HCT116 (cell line): ENCODE measurements at regions not wholly inside any gene's neighbourhood (a gene's known extent, or its start where the extent isn't known, plus 50 kb on each side); places are given as distances from the start of the nearest gene placed in this dataset.
"Not testable (repeated sequence)": the region's sequence is repeated elsewhere in the genome, so short reads cannot be mapped to it uniquely, and the experiment has no call there.

Experiments used
- ATAC-seq: fragments of 200-7000 bp; cut with Tn5 transposase; 2 replicates; pipeline ENCODE4 v1.9.1; 2020; ENCODE audit warnings: mild to moderate bottlenecking, moderate library complexity
- BruUV-seq: library from RNA; stranded (reverse); fragments of 400-500 nt; replicated peaks from 2 replicates; lab custom pipeline; 2021; lab: Mats Ljungman, UMichigan
- CTCF ChIA-PET: fragments of 300-600 bp; sonication (Branson Sonifier 250); formaldehyde crosslinking; loops from one replicate; lab custom pipeline; 2021; ENCODE audit warnings: antibody characterized with exemption; lab: Charles Lee
- POLR2A ChIA-PET: fragments of 300-600, 350-600 bp; sonication (Branson Sonifier 250); formaldehyde crosslinking; loops from one replicate; lab custom pipeline; 2021; ENCODE audit warnings: antibody characterized with exemption; lab: Charles Lee
- RAD21 ChIA-PET, 2 experiments: fragments of 300-600 bp; sonication (Branson Sonifier 250); formaldehyde crosslinking; loops; one replicate each; lab custom pipeline; 2023; ENCODE audit warnings: low total read pairs in 2 of 2; ENCODE audit not compliant: uncharacterized antibody in 2 of 2, unreplicated experiment in 2 of 2, low non-redundant PET in 1 of 2; lab: Charles Lee
- DNase-seq: peaks from one replicate; pipeline ENCODE4 v3.0.0-alpha.2; 2010; ENCODE audit warnings: low read depth, low spot score
- H2AFZ ChIP-seq: fragments of 200-600 bp; shearing (Covaris generic), sonication (generic); 2 replicates; pipeline ENCODE4 v1.6.1; 2017; ENCODE audit warnings: low read depth, mixed run types, mixed read lengths, antibody characterized with exemption, low read length; ENCODE audit not compliant: poor library complexity, severe bottlenecking
- H3K27ac ChIP-seq: 2 replicates; pipeline ENCODE4 v1.5.1; 2012; ENCODE audit warnings: low read depth, low read length
- H3K27me3 ChIP-seq: fragments of 200-600 bp; sonication (generic); 2 replicates; pipeline ENCODE4 v1.6.1; 2016; ENCODE audit warnings: mixed run types, low read length, mixed read lengths; ENCODE audit not compliant: insufficient read depth
- H3K36me3 ChIP-seq, 2 experiments: fragments of 200-500 bp in 1 of 2; fragments of 200-600 bp in 1 of 2; sonication (Bioruptor generic) in 1 of 2; sonication (generic) in 1 of 2; 2 replicates each; pipeline versions ENCODE4 v1.5.1 to v1.6.1; 2014 to 2016; ENCODE audit warnings: low read length in 2 of 2, inconsistent platforms in 1 of 2, mixed read lengths in 1 of 2, mixed run types in 1 of 2; ENCODE audit not compliant: insufficient read depth in 2 of 2, control insufficient read depth in 1 of 2
- H3K4me1 ChIP-seq, 2 experiments: fragments of 200-600 bp in 1 of 2; sonication (generic) in 1 of 2; 2 replicates each; pipeline versions ENCODE4 v1.5.1 to v1.6.1; 2012 to 2017; ENCODE audit warnings: low read length in 2 of 2, inconsistent platforms in 1 of 2, mild to moderate bottlenecking in 1 of 2, mixed read lengths in 1 of 2, mixed run types in 1 of 2, moderate library complexity in 1 of 2; ENCODE audit not compliant: insufficient read depth in 2 of 2, control insufficient read depth in 1 of 2
- H3K4me2 ChIP-seq: fragments of 200-600 bp; sonication (generic); 2 replicates; pipeline ENCODE4 v1.6.1; 2017; ENCODE audit warnings: mixed run types, low read length, mixed read lengths
- H3K4me3 ChIP-seq, 2 experiments: fragments of 200-600 bp in 1 of 2; sonication (generic) in 1 of 2; replicated peaks in 1 of 2; 2 replicates each; pipeline ENCODE4 v1.5.1; 2011 to 2016; ENCODE audit warnings: low read length in 2 of 2, control low read depth in 1 of 2, low read depth in 1 of 2, mild to moderate bottlenecking in 1 of 2, mixed read lengths in 1 of 2, mixed run types in 1 of 2
- H3K79me2 ChIP-seq: fragments of 200-600 bp; sonication (generic); 2 replicates; pipeline ENCODE4 v1.6.1; 2017; ENCODE audit warnings: mild to moderate bottlenecking, mixed run types, low read length, moderate library complexity, mixed read lengths; ENCODE audit not compliant: insufficient read depth
- H3K9ac ChIP-seq: fragments of 200-600 bp; sonication (generic); 2 replicates; pipeline ENCODE4 v1.6.1; 2016; ENCODE audit warnings: low read length, mixed read lengths
- H3K9me2 ChIP-seq: fragments of 200-600 bp; sonication (generic), shearing (Covaris generic); 2 replicates; pipeline ENCODE4 v1.6.1; 2017; ENCODE audit warnings: mixed run types, mild to moderate bottlenecking, moderate library complexity; ENCODE audit not compliant: insufficient read depth
- H3K9me3 ChIP-seq, 2 experiments: fragments of 200-500 bp in 1 of 2; fragments of 200-600 bp in 1 of 2; sonication (Bioruptor generic) in 1 of 2; sonication (generic) in 1 of 2; 2 replicates each; pipeline ENCODE4 v1.6.1; 2014 to 2017; ENCODE audit warnings: low read length in 2 of 2, mixed read lengths in 2 of 2, inconsistent platforms in 1 of 2, low read depth in 1 of 2, mild to moderate bottlenecking in 1 of 2, mixed run types in 1 of 2, moderate library complexity in 1 of 2; ENCODE audit not compliant: control insufficient read depth in 1 of 2, insufficient read depth in 1 of 2
- H4K20me1 ChIP-seq: fragments of 200-600 bp; sonication (generic), shearing (Covaris generic); 2 replicates; pipeline ENCODE4 v1.6.1; 2017; ENCODE audit warnings: mixed run types, mild to moderate bottlenecking, moderate library complexity; ENCODE audit not compliant: insufficient read depth
- ELF1 ChIP-seq: IDR thresholded peaks from 2 replicates; pipeline ENCODE4 v1.6.1; 2012; ENCODE audit warnings: low read depth, borderline replicate concordance
- EZH2phosphoT487 ChIP-seq: fragments of 200-600 bp; IDR thresholded peaks from 2 replicates; pipeline ENCODE4 v1.6.1; 2018; ENCODE audit warnings: antibody characterized with exemption, borderline replicate concordance
- REST ChIP-seq: IDR thresholded peaks from 2 replicates; pipeline ENCODE4 v1.6.1; 2012; ENCODE audit warnings: low read depth
- SP1 ChIP-seq: IDR thresholded peaks from 2 replicates; pipeline ENCODE4 v1.6.1; 2012; ENCODE audit warnings: low read depth
- ZFX ChIP-seq: fragments of 450-650 bp; IDR thresholded peaks from 2 replicates; pipeline ENCODE4 v1.6.1; 2017
- intact Hi-C: fragments of 100-400 bp; cut with micrococcal nuclease; formaldehyde crosslinking; loops from 2 replicates; pipeline ENCODE4 v1.10.0; 2022

- H3K4me3 ChIP-seq, H3K9me3 ChIP-seq, H3K36me3 ChIP-seq, H3K9me2 ChIP-seq, H3K4me2 ChIP-seq, RAD21 ChIA-PET, H3K27ac ChIP-seq, DNase-seq, H3K27me3 ChIP-seq, H3K79me2 ChIP-seq, ATAC-seq, POLR2A ChIA-PET, H2AFZ ChIP-seq, H4K20me1 ChIP-seq, BruUV-seq, H3K4me1 ChIP-seq, CTCF ChIA-PET, H3K9ac ChIP-seq, intact Hi-C loops: not testable (repeated sequence)
These were observed 71.3 kb upstream of the SLC22A23 start for GRCh38 chr6:3528081-3528671.

GRCh38 chr6:3527651-3527977 is 70.8 kb upstream of the SLC22A23 start:
- DNase-seq (no peak), ATAC-seq (no peak)
- intact Hi-C loops: no loop called here
- H3K27me3 ChIP-seq: no peaks in the 10 kb centered on the region; the same call in 1 of the 2 replicates
- no peaks in the 10 kb centered on the region for H3K4me1 ChIP-seq
- no peaks in the 10 kb centered on the region for H3K79me2 ChIP-seq
- H3K9me3 ChIP-seq: no peaks in the 10 kb centered on the region
- H3K9me2 ChIP-seq: no peaks in the 10 kb centered on the region
- H3K27ac ChIP-seq: no peak overlapping the region
- no peak overlapping the region for H2AFZ ChIP-seq
- no peak overlapping the region for H3K4me2 ChIP-seq
- BruUV-seq: no TSS peak
- POLR2A ChIA-PET: no interaction called here
- CTCF ChIA-PET: no interaction called here
- RAD21 ChIA-PET: no interaction called here
- no peak overlapping the region for H3K4me3 ChIP-seq
- H3K9ac ChIP-seq: no peak overlapping the region
- TF ChIP-seq REST (no peak), SP1 (no peak), EZH2phosphoT487 (no peak), ELF1 (no peak), ZFX (no peak)
- TF ChIP-seq, all 23 proteins: peak for 0
- Histone ChIP-seq H3K36me3 (no peaks in the 10 kb centered on the region), H4K20me1 (no peaks in the 10 kb centered on the region)
